SU-DHL-6 (cell line): ENCODE measurements at regions not wholly inside any gene's neighbourhood (a gene's known extent, or its start where the extent isn't known, plus 50 kb on each side); places are given as distances from the start of the nearest gene placed in this dataset.
"Not testable (repeated sequence)": the region's sequence is repeated elsewhere in the genome, so short reads cannot be mapped to it uniquely, and the experiment has no call there.

Experiments
- H2AFZ ChIP-seq: fragments of 200-600 bp; sonication (generic); 2 replicates; pipeline ENCODE4 v1.6.1; 2014; ENCODE audit warnings: low read depth, mild to moderate bottlenecking, moderate library complexity, mixed read lengths, antibody characterized with exemption, low read length; ENCODE audit not compliant: severe bottlenecking
- H3F3A ChIP-seq: fragments of 200-600 bp; shearing (Covaris generic); 2 replicates; pipeline ENCODE4 v1.6.0; 2016; ENCODE audit warnings: antibody characterized with exemption, mild to moderate bottlenecking; ENCODE audit not compliant: insufficient read depth
- H3K27ac ChIP-seq: fragments of 200-600 bp; sonication (generic); 2 replicates; pipeline ENCODE4 v1.5.1; 2016; ENCODE audit warnings: low read depth, mild to moderate bottlenecking, low read length, moderate library complexity, mixed read lengths
- H3K27me3 ChIP-seq: fragments of 200-600 bp; sonication (generic), shearing (Covaris generic); 2 replicates; pipeline ENCODE4 v1.6.0; 2014; ENCODE audit warnings: mild to moderate bottlenecking, low read length
- H3K36me3 ChIP-seq: fragments of 200-600 bp; sonication (generic); 2 replicates; pipeline ENCODE4 v1.6.1; 2014; ENCODE audit warnings: mild to moderate bottlenecking, low read length, mixed read lengths
- H3K4me2 ChIP-seq: fragments of 300-600, 200-600 bp; shearing (Covaris generic), sonication (generic); 2 replicates; pipeline ENCODE4 v1.6.0; 2014; ENCODE audit warnings: low read length, low read depth, mild to moderate bottlenecking; ENCODE audit not compliant: poor library complexity, severe bottlenecking
- H3K4me3 ChIP-seq: fragments of 200-600 bp; sonication (generic); 2 replicates; pipeline ENCODE4 v1.5.1; 2014; ENCODE audit warnings: antibody characterized with exemption, low read length, mild to moderate bottlenecking, mixed read lengths; ENCODE audit not compliant: insufficient read depth, poor library complexity, severe bottlenecking
- H3K79me2 ChIP-seq: fragments of 200-600 bp; sonication (generic); 2 replicates; pipeline ENCODE4 v1.6.1; 2014; ENCODE audit warnings: mild to moderate bottlenecking, low read length, moderate library complexity; ENCODE audit not compliant: insufficient read depth
- H3K9ac ChIP-seq: fragments of 200-600 bp; sonication (generic); 2 replicates; pipeline ENCODE4 v1.7.0; 2014; ENCODE audit warnings: mild to moderate bottlenecking, low read length
- H3K9me2 ChIP-seq: fragments of 200-600 bp; sonication (generic); replicated peaks from 2 replicates; pipeline ENCODE4 v1.6.1; 2014; ENCODE audit warnings: low read length; ENCODE audit not compliant: insufficient read depth
- H3K9me3 ChIP-seq: fragments of 200-600 bp; sonication (generic); 2 replicates; pipeline ENCODE4 v1.6.1; 2014; ENCODE audit warnings: low read length, mixed read lengths; ENCODE audit not compliant: insufficient read depth
- H4K20me1 ChIP-seq: fragments of 200-600 bp; sonication (generic); 2 replicates; pipeline ENCODE4 v1.6.1; 2014; ENCODE audit warnings: low read depth, mild to moderate bottlenecking, antibody characterized with exemption, low read length, moderate library complexity, mixed read lengths
- CTCF ChIP-seq: fragments of 200-600 bp; sonication (generic); IDR thresholded peaks from one replicate; pipeline ENCODE4 v1.5.1; 2017; ENCODE audit warnings: antibody characterized with exemption, mild to moderate bottlenecking, low read length, moderate library complexity; ENCODE audit not compliant: insufficient read depth, poor library complexity, severe bottlenecking
- EZH2phosphoT487 ChIP-seq: fragments of 200-600 bp; sonication (generic), shearing (Covaris generic); conservative IDR thresholded peaks from 2 replicates; pipeline ENCODE4 v1.6.1; 2018; ENCODE audit warnings: mild to moderate bottlenecking, antibody characterized with exemption, low read length, moderate library complexity, mixed read lengths

- Histone ChIP-seq H3K9me2 (no peaks in the 10 kb centered on the region), H3K4me2 (no peak overlapping the region), H3K27ac (no peak overlapping the region), H3K36me3 (no peaks in the 10 kb centered on the region), H2AFZ (no peak overlapping the region), H3K4me3 (no peak overlapping the region), H3F3A (no peaks in the 10 kb centered on the region), H3K9ac (no peak overlapping the region), H3K27me3 (no peaks in the 10 kb centered on the region), H4K20me1 (no peaks in the 10 kb centered on the region), H3K9me3 (no peaks in the 10 kb centered on the region), H3K79me2 (no peaks in the 10 kb centered on the region)
- TF ChIP-seq CTCF, result no peak
- no peak for TF ChIP-seq EZH2phosphoT487
Measured at GRCh38 chr11:134980819-134981710, 569.0 kb upstream of the B3GAT1 start.

DNA sequence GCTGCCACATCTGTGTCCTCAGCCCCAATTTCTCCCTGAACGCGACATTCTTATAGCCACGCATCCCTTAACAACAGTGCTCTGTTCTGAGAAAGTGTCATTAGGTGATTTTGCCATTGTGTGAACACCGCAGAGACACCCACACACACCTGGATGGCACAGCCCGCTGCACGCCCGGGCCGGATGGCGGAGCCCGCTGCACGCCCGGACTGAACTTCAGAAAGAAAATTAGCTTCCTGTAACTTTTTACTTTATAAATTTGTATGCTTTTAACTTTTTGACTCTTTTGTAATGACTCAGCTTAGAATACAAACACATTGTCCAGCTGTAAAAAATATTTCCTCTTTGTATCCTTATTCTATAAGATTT is 567.0 kb upstream of the B3GAT1 start:
- H2AFZ ChIP-seq, H3K4me3 ChIP-seq, H3K27ac ChIP-seq, H4K20me1 ChIP-seq, H3K27me3 ChIP-seq, H3K36me3 ChIP-seq, H3F3A ChIP-seq, H3K9ac ChIP-seq, H3K4me2 ChIP-seq, H3K79me2 ChIP-seq, H3K9me3 ChIP-seq, H3K9me2 ChIP-seq: not testable (repeated sequence)

DNA sequence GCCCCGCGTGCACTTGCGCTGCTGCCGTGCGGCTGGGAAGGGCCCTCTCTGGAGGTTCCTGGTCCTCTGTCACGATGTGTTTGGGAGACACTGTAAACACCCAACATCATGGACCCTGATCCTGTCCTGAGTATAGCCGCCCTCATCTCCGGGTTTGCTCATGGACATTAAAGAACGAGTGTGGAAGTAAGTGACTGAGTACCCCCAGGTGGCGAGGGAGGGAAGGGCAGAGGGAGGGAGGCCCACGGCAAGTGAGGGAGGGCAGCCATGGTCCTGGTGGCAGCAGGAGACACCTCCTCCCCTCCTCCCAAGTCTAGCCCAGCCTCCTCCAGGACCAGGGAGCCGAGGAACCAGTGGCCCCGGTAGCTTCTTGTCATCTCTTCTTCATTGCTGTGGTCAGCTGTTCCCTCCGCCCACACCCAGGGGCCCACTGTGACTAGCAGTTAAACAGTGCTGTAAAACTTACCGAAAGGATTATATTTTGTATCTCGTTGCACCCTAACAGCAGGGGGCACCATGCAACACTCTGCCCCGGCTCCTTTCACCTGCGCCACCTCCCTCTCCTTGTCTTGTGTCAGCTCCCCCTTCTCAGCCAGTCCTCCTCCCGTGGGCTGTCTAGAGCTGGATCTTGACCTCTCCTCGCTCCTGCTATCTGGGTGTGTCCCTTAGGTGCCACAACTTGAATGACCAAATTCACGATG is 566.5 kb upstream of the B3GAT1 start:
- Histone ChIP-seq H4K20me1 (no peaks in the 10 kb centered on the region), H3K4me2 (no peak overlapping the region), H3K4me3 (no peak overlapping the region), H3K27ac (no peak overlapping the region), H3K9me2 (no peaks in the 10 kb centered on the region), H3K27me3 (no peaks in the 10 kb centered on the region), H2AFZ (no peak overlapping the region), H3K79me2 (no peaks in the 10 kb centered on the region), H3F3A (no peaks in the 10 kb centered on the region), H3K36me3 (no peaks in the 10 kb centered on the region), H3K9me3 (no peaks in the 10 kb centered on the region), H3K9ac (no peak overlapping the region)
- no peak for TF ChIP-seq CTCF
- TF ChIP-seq EZH2phosphoT487, result no peak

GRCh38 chr11:134976551-134976950 is 564.5 kb upstream of the B3GAT1 start:
- no peak overlapping the region for H3K4me2 ChIP-seq
- no peaks in the 10 kb centered on the region for H3K27me3 ChIP-seq
- H2AFZ ChIP-seq, result no peak overlapping the region
- no peak overlapping the region for H3K4me3 ChIP-seq
- H3K9ac ChIP-seq, result no peak overlapping the region
- H3K27ac ChIP-seq, result no peak overlapping the region
- no peaks in the 10 kb centered on the region for H3K9me3 ChIP-seq
- H3K79me2 ChIP-seq, result no peaks in the 10 kb centered on the region
- H3K36me3 ChIP-seq, result no peaks in the 10 kb centered on the region
- H3F3A ChIP-seq, result no peaks in the 10 kb centered on the region
- H4K20me1 ChIP-seq, result no peaks in the 10 kb centered on the region
- TF ChIP-seq CTCF, result no peak
- no peak for TF ChIP-seq EZH2phosphoT487
- no peaks in the 10 kb centered on the region for H3K9me2 ChIP-seq
